HFF-Myc (cell line): ENCODE measurements at regions not wholly inside any gene's neighbourhood (a gene's known extent, or its start where the extent isn't known, plus 50 kb on each side); places are given as distances from the start of the nearest gene placed in this dataset.

Experiments used
- DNase-seq: peaks from one replicate; pipeline ENCODE4 v3.0.0-alpha.2; 2011; ENCODE audit warnings: low read depth; ENCODE audit errors: extremely low read depth
- H3K4me3 ChIP-seq: replicated peaks from 2 replicates; pipeline ENCODE4 v1.5.1; 2011; ENCODE audit warnings: low read depth, mild to moderate bottlenecking, control low read depth, low read length
- TF ChIP-seq, protein P1 (sequence below): IDR thresholded peaks from 2 replicates; pipeline ENCODE4 v1.5.1; 2012; ENCODE audit warnings: mild to moderate bottlenecking, low read depth, low read length, control low read depth; ENCODE audit errors: missing control alignments

DNA sequence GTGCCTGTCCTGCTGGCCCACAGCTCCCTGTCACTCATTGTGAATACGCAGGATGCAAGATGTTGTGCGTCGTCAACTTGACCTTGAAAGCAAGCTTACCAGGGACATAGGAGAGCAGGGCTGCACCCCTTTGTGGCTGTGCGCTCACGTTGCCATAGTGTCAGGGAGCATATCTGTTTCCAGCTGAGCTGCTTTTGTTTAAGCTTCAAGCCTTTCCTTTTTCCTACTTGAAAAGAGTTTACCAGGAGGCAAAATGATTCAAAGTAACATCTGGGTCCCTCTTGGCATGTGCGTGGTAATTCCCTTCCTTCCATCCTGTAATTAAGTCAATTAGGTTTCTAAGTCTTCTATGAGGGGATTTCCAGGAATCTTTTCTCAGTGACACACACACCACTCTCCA is 537.1 kb downstream of the AJAP1 start:
- H3K4me3 ChIP-seq = no peak overlapping the region
- DNase-seq = no peak
- TF ChIP-seq, protein P1, sequence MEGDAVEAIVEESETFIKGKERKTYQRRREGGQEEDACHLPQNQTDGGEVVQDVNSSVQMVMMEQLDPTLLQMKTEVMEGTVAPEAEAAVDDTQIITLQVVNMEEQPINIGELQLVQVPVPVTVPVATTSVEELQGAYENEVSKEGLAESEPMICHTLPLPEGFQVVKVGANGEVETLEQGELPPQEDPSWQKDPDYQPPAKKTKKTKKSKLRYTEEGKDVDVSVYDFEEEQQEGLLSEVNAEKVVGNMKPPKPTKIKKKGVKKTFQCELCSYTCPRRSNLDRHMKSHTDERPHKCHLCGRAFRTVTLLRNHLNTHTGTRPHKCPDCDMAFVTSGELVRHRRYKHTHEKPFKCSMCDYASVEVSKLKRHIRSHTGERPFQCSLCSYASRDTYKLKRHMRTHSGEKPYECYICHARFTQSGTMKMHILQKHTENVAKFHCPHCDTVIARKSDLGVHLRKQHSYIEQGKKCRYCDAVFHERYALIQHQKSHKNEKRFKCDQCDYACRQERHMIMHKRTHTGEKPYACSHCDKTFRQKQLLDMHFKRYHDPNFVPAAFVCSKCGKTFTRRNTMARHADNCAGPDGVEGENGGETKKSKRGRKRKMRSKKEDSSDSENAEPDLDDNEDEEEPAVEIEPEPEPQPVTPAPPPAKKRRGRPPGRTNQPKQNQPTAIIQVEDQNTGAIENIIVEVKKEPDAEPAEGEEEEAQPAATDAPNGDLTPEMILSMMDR = no peak

- no peak for DNase-seq
- TF ChIP-seq, protein P1 = no peak
Observed at GRCh38 chr1:5189384-5189783, 535.0 kb downstream of the AJAP1 start.

GRCh38 chr1:5165762-5166161 is 511.4 kb downstream of the AJAP1 start:
- TF ChIP-seq, protein P1 = no peak
- H3K4me3 ChIP-seq = no peak overlapping the region
- DNase-seq = no peak

More at GRCh38 chr1:5189384-5189783, 535.0 kb downstream of the AJAP1 start:
- no peak overlapping the region for H3K4me3 ChIP-seq

GRCh38 chr1:5164158-5164557 is 509.7 kb downstream of the AJAP1 start:
- no peak overlapping the region for H3K4me3 ChIP-seq
- TF ChIP-seq, protein P1 = no peak

GRCh38 chr1:5161372-5161771 is 507.0 kb downstream of the AJAP1 start:
- TF ChIP-seq, protein P1 = no peak
- no peak for DNase-seq
- no peak overlapping the region for H3K4me3 ChIP-seq

More at GRCh38 chr1:5164158-5164557, 509.7 kb downstream of the AJAP1 start:
- no peak for DNase-seq

GRCh38 chr1:5157175-5157574 is 502.8 kb downstream of the AJAP1 start:
- no peak for DNase-seq
- TF ChIP-seq, protein P1 = no peak
- H3K4me3 ChIP-seq = no peak overlapping the region
